ENCODE measurements at regions not wholly inside any gene's neighbourhood (a gene's known extent, or its start where the extent isn't known, plus 50 kb on each side); places are given as distances from the start of the nearest gene placed in this dataset.

DNA sequence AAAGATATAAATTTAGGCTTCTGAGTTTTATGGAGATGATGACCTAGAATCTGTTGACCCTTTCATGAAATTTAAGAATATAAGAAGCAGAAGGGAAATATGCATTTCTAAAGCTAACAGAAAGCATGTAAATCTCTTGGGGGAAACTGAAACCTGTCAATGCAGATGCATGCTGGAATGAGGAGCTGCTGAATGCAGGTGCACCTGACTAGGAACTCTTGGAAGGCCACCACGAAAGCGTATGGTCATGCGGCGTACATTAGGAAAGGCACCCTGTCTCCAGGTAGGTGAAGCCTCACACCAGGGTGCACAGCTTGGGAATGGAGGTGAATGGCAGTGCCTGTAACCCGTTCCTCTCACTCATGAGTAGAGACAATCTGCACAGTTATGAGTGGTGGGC, 309.7 kb downstream of the SEC16B start:
- Histone ChIP-seq H2AFZ (ENCODE audit: low read length) (no peak overlapping the region), H3K4me2 (ENCODE audit: extremely low read depth, insufficient read depth, low read length) (no peak overlapping the region), H3K36me3 (ENCODE audit: control insufficient read depth, insufficient read depth, low read length) (no peaks in the 10 kb centered on the region), H3K27me3 (ENCODE audit: control insufficient read depth, insufficient read depth, low read length) (no peaks in the 10 kb centered on the region), H3K4me1 (ENCODE audit: control insufficient read depth, extremely low read depth, insufficient read depth, low read length) (no peaks in the 10 kb centered on the region), H3K4me3 (replicated peaks in 1 of 4; ENCODE audit: control extremely low read depth in 1 of 4, insufficient read depth in 1 of 4, low read depth in 3 of 4, low read length in 4 of 4) (no peak overlapping the region), H3K9ac (ENCODE audit: insufficient read depth, low read length) (no peak overlapping the region), H4K20me1 (ENCODE audit: control insufficient read depth, extremely low read depth, insufficient read depth, low read length) (no peaks in the 10 kb centered on the region), H3K79me2 (ENCODE audit: control insufficient read depth, insufficient read depth, low read length) (no peaks in the 10 kb centered on the region), H3K9me3 (ENCODE audit: control insufficient read depth, insufficient read depth, low read depth, low read length) (no peaks in the 10 kb centered on the region), H3K27ac (ENCODE audit: insufficient read depth, low read length) (no peak overlapping the region)
- no peak for TF ChIP-seq EZH2 (IDR thresholded peaks at IDR 0.05; ENCODE audit: low read length, missing control alignments)
- TF ChIP-seq, protein P1, sequence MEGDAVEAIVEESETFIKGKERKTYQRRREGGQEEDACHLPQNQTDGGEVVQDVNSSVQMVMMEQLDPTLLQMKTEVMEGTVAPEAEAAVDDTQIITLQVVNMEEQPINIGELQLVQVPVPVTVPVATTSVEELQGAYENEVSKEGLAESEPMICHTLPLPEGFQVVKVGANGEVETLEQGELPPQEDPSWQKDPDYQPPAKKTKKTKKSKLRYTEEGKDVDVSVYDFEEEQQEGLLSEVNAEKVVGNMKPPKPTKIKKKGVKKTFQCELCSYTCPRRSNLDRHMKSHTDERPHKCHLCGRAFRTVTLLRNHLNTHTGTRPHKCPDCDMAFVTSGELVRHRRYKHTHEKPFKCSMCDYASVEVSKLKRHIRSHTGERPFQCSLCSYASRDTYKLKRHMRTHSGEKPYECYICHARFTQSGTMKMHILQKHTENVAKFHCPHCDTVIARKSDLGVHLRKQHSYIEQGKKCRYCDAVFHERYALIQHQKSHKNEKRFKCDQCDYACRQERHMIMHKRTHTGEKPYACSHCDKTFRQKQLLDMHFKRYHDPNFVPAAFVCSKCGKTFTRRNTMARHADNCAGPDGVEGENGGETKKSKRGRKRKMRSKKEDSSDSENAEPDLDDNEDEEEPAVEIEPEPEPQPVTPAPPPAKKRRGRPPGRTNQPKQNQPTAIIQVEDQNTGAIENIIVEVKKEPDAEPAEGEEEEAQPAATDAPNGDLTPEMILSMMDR (conservative IDR thresholded peaks at IDR 0.05 in 1 of 2, IDR thresholded peaks at IDR 0.05 in 1 of 2; ENCODE audit: low read depth in 1 of 2, low read length in 2 of 2): no peak
- no peak for DNase-seq (ENCODE audit: low read depth in 2 of 2)

DNA sequence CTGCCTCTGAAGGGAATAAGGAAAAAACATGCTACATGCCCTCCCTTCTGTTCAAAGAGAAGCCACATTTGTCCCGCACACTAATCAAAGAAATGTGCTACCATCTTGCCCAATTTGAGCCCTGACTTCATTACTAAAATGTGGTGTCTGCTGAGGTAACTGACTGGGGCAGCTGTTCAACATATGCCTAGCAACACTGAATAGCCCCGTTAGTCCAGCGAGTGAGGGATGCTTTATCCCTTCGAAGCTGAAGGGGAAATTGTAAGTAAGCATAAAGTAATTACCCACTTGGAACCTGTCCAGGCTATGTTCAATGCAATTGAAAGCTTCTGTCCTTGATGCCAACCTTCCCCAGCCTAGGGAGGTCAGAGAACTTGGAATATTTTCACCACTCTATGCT, 310.6 kb downstream of the SEC16B start:
- Histone ChIP-seq H3K36me3 (ENCODE audit: control insufficient read depth, insufficient read depth, low read length) (no peaks in the 10 kb centered on the region), H3K4me3 (replicated peaks in 1 of 4; ENCODE audit: control extremely low read depth in 1 of 4, insufficient read depth in 1 of 4, low read depth in 3 of 4, low read length in 4 of 4) (no peak overlapping the region), H3K27ac (ENCODE audit: insufficient read depth, low read length) (no peak overlapping the region), H2AFZ (ENCODE audit: low read length) (no peak overlapping the region), H3K9me3 (ENCODE audit: control insufficient read depth, insufficient read depth, low read depth, low read length) (no peaks in the 10 kb centered on the region), H3K79me2 (ENCODE audit: control insufficient read depth, insufficient read depth, low read length) (no peaks in the 10 kb centered on the region), H3K27me3 (ENCODE audit: control insufficient read depth, insufficient read depth, low read length) (no peaks in the 10 kb centered on the region), H3K4me2 (ENCODE audit: extremely low read depth, insufficient read depth, low read length) (no peak overlapping the region), H4K20me1 (ENCODE audit: control insufficient read depth, extremely low read depth, insufficient read depth, low read length) (no peaks in the 10 kb centered on the region), H3K9ac (ENCODE audit: insufficient read depth, low read length) (no peak overlapping the region), H3K4me1 (ENCODE audit: control insufficient read depth, extremely low read depth, insufficient read depth, low read length) (no peaks in the 10 kb centered on the region)
- DNase-seq (ENCODE audit: low read depth in 2 of 2): no peak
- TF ChIP-seq, protein P1 (conservative IDR thresholded peaks at IDR 0.05 in 1 of 2, IDR thresholded peaks at IDR 0.05 in 1 of 2; ENCODE audit: low read depth in 1 of 2, low read length in 2 of 2): no peak
- no peak for TF ChIP-seq EZH2 (IDR thresholded peaks at IDR 0.05; ENCODE audit: low read length, missing control alignments)

DNA sequence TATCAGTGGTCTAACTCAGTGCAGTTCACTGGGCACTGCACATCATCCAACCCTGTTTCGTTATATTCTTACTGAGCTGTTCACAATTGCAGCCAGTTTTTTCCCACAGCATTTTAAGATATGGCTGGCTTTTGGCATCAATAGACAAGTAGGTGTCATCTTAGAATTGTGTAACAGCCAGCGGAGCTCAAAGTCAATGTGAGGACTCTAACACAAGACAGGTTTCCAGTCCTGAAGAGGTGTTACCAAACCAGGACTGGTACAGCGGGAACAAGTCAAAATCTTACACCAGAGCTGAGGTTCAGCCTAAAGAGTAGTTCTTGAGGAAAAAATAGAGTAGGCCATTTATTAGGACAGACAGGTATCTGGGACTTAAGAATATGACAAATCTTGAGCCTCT, 313.3 kb downstream of the SEC16B start:
- no peak for DNase-seq (ENCODE audit: low read depth in 2 of 2)
- Histone ChIP-seq H3K27ac (ENCODE audit: insufficient read depth, low read length) (no peak overlapping the region), H3K36me3 (ENCODE audit: control insufficient read depth, insufficient read depth, low read length) (no peaks in the 10 kb centered on the region), H3K79me2 (ENCODE audit: control insufficient read depth, insufficient read depth, low read length) (no peaks in the 10 kb centered on the region), H3K9ac (ENCODE audit: insufficient read depth, low read length) (no peak overlapping the region), H3K4me2 (ENCODE audit: extremely low read depth, insufficient read depth, low read length) (no peak overlapping the region), H3K27me3 (ENCODE audit: control insufficient read depth, insufficient read depth, low read length) (no peaks in the 10 kb centered on the region), H2AFZ (ENCODE audit: low read length) (no peak overlapping the region), H3K9me3 (ENCODE audit: control insufficient read depth, insufficient read depth, low read depth, low read length) (no peaks in the 10 kb centered on the region), H3K4me3 (replicated peaks in 1 of 4; ENCODE audit: control extremely low read depth in 1 of 4, insufficient read depth in 1 of 4, low read depth in 3 of 4, low read length in 4 of 4) (no peak overlapping the region), H3K4me1 (ENCODE audit: control insufficient read depth, extremely low read depth, insufficient read depth, low read length) (no peaks in the 10 kb centered on the region), H4K20me1 (ENCODE audit: control insufficient read depth, extremely low read depth, insufficient read depth, low read length) (no peaks in the 10 kb centered on the region)
- TF ChIP-seq, protein P1 (conservative IDR thresholded peaks at IDR 0.05 in 1 of 2, IDR thresholded peaks at IDR 0.05 in 1 of 2; ENCODE audit: low read depth in 1 of 2, low read length in 2 of 2): no peak
- no peak for TF ChIP-seq EZH2 (IDR thresholded peaks at IDR 0.05; ENCODE audit: low read length, missing control alignments)
